Lower leg skin (tissue), 3 donors: ENCODE measurements at regions not wholly inside any gene's neighbourhood (a gene's known extent, or its start where the extent isn't known, plus 50 kb on each side); places are given as distances from the start of the nearest gene placed in this dataset.

ENCODE experiments used
- POLR2A ChIP-seq, 2 donors: fragments of 450-650 bp; IDR thresholded peaks; one replicate each; pipeline ENCODE4 v1.6.1; 2016 to 2017; ENCODE audit warnings: antibody characterized with exemption in 2 of 2, mild to moderate bottlenecking in 1 of 2, moderate library complexity in 1 of 2
- TF ChIP-seq, protein P1 (sequence below), 3 donors: fragments of 450-650 bp; IDR thresholded peaks; one replicate each; pipeline ENCODE4 v1.5.1; 2016; ENCODE audit warnings: antibody characterized with exemption in 3 of 3, mild to moderate bottlenecking in 3 of 3, moderate library complexity in 2 of 3

DNA sequence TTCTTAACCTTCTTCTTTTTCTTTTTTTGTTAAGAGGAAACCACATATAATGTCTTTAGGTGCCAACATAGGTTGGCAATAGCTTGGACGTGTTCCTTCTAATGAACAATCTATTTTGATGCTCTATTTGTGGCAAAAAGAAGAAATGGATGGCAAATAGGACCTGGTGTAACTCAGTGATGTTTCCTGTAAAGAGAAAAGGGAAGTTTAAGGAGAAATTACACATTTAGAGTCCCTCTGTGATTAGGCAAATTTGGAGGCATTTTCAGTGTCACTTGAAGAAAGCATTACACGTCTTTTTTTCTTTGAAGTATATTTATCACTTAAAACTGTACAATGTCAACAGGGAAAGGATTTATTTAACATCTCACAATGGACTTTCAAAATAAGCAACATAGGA lies 327.1 kb downstream of the ZIC1 start:
- TF ChIP-seq, protein P1, sequence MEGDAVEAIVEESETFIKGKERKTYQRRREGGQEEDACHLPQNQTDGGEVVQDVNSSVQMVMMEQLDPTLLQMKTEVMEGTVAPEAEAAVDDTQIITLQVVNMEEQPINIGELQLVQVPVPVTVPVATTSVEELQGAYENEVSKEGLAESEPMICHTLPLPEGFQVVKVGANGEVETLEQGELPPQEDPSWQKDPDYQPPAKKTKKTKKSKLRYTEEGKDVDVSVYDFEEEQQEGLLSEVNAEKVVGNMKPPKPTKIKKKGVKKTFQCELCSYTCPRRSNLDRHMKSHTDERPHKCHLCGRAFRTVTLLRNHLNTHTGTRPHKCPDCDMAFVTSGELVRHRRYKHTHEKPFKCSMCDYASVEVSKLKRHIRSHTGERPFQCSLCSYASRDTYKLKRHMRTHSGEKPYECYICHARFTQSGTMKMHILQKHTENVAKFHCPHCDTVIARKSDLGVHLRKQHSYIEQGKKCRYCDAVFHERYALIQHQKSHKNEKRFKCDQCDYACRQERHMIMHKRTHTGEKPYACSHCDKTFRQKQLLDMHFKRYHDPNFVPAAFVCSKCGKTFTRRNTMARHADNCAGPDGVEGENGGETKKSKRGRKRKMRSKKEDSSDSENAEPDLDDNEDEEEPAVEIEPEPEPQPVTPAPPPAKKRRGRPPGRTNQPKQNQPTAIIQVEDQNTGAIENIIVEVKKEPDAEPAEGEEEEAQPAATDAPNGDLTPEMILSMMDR (IDR thresholded peaks at IDR 0.05): no peak
- no peak for TF ChIP-seq POLR2A (IDR thresholded peaks at IDR 0.05)
